Activated B cell treated with CpG ODN at 0.5 μM for 24 hours (primary cell): ENCODE measurements at regions not wholly inside any gene's neighbourhood (a gene's known extent, or its start where the extent isn't known, plus 50 kb on each side); places are given as distances from the start of the nearest gene placed in this dataset.

Experiments used
- ATAC-seq: fragments of 200-7000 bp; cut with Tn5 transposase; one replicate; pipeline ENCODE4 v1.10.0; 2021; ENCODE audit warnings: low read depth, mild to moderate bottlenecking, moderate library complexity
- CTCF ChIA-PET: fragments of 350-600 bp; sonication (Branson Sonifier 250); formaldehyde crosslinking; loops from one replicate; lab custom pipeline; 2021; ENCODE audit warnings: antibody characterized with exemption; lab: Charles Lee
- POLR2A ChIA-PET: fragments of 350-600 bp; sonication (Branson Sonifier 250); formaldehyde crosslinking; loops from one replicate; lab custom pipeline; 2021; ENCODE audit warnings: antibody characterized with exemption; lab: Charles Lee
- DNase-seq: peaks from one replicate; pipeline ENCODE4 v3.0.0; 2022
- H3K27ac Mint-ChIP-seq: one replicate; pipeline ENCODE4 v1.8.0; 2020; ENCODE audit warnings: mixed read lengths
- H3K27me3 Mint-ChIP-seq: one replicate; pipeline ENCODE4 v1.8.0; 2021; ENCODE audit warnings: mixed read lengths
- H3K36me3 Mint-ChIP-seq: one replicate; pipeline ENCODE4 v1.8.0; 2021; ENCODE audit warnings: low read depth, mixed read lengths
- H3K4me1 Mint-ChIP-seq: one replicate; pipeline ENCODE4 v1.8.0; 2021; ENCODE audit warnings: mixed read lengths
- H3K4me3 Mint-ChIP-seq: one replicate; pipeline ENCODE4 v1.8.0; 2020; ENCODE audit warnings: mild to moderate bottlenecking, mixed read lengths
- H3K9me3 Mint-ChIP-seq: one replicate; pipeline ENCODE4 v1.8.0; 2020; ENCODE audit warnings: mixed read lengths
- CTCF ChIP-seq: fragments of 200-600 bp; IDR thresholded peaks from one replicate; pipeline ENCODE4 v1.8.0; 2022; ENCODE audit warnings: antibody characterized with exemption, mild to moderate bottlenecking
- intact Hi-C: fragments of 100-400 bp; cut with micrococcal nuclease; formaldehyde crosslinking; loops from one replicate; pipeline ENCODE4 v1.15.1; 2024

GRCh38 chr3:22893644-22894325, 309.3 kb upstream of the UBE2E2 start:
- Mint-ChIP-seq H3K9me3 (no peaks in the 10 kb centered on the region), H3K4me1 (no peaks in the 10 kb centered on the region), H3K36me3 (no peaks in the 10 kb centered on the region), H3K27ac (no peak overlapping the region), H3K4me3 (no peak overlapping the region), H3K27me3 (peaks cover 26% of the 10 kb centered on the region)
- ChIA-PET CTCF (interaction anchor here (1.7 kb wide), 1 partner anchor 9 kb away, joined by 4 read pairs; no protein-coding TSS in a partner anchor), POLR2A (no interaction called here)
- no peak for ATAC-seq
- intact Hi-C loops = no loop called here
- no peak for DNase-seq
- no peak for TF ChIP-seq CTCF

GRCh38 chr3:22894865-22895264, 308.3 kb upstream of the UBE2E2 start:
- ChIA-PET CTCF (no interaction called here), POLR2A (no interaction called here)
- no peaks in the 10 kb centered on the region for H3K4me1 Mint-ChIP-seq
- no peak for DNase-seq
- peaks cover 21% of the 10 kb centered on the region for H3K27me3 Mint-ChIP-seq
- no peaks in the 10 kb centered on the region for H3K9me3 Mint-ChIP-seq
- H3K4me3 Mint-ChIP-seq = no peak overlapping the region
- H3K27ac Mint-ChIP-seq = no peak overlapping the region
- H3K36me3 Mint-ChIP-seq = no peaks in the 10 kb centered on the region
- no peak for ATAC-seq
- no peak for TF ChIP-seq CTCF
- intact Hi-C loops = no loop called here

GRCh38 chr3:22895671-22896070, 307.5 kb upstream of the UBE2E2 start:
- no peak for DNase-seq
- no peak for ATAC-seq
- H3K4me3 Mint-ChIP-seq = no peak overlapping the region
- H3K36me3 Mint-ChIP-seq = no peaks in the 10 kb centered on the region
- TF ChIP-seq CTCF = no peak
- CTCF ChIA-PET = no interaction called here
- no peak overlapping the region for H3K27ac Mint-ChIP-seq
- H3K4me1 Mint-ChIP-seq = no peaks in the 10 kb centered on the region
- H3K27me3 Mint-ChIP-seq = peaks cover 21% of the 10 kb centered on the region
- peaks cover 1% of the 10 kb centered on the region for H3K9me3 Mint-ChIP-seq
- intact Hi-C loops = no loop called here
- POLR2A ChIA-PET = no interaction called here

GRCh38 chr3:22898558-22898957, 304.6 kb upstream of the UBE2E2 start:
- ChIA-PET CTCF (no interaction called here), POLR2A (no interaction called here)
- Mint-ChIP-seq H3K9me3 (peaks cover 9% of the 10 kb centered on the region), H3K27ac (no peak overlapping the region), H3K4me1 (no peaks in the 10 kb centered on the region), H3K4me3 (no peak overlapping the region), H3K36me3 (no peaks in the 10 kb centered on the region), H3K27me3 (peaks cover 10% of the 10 kb centered on the region)
- ATAC-seq = no peak
- intact Hi-C loops = no loop called here
- TF ChIP-seq CTCF = no peak
- DNase-seq = no peak

- H3K4me1 Mint-ChIP-seq = no peaks in the 10 kb centered on the region
- H3K36me3 Mint-ChIP-seq = no peaks in the 10 kb centered on the region
- no peak for ATAC-seq
- POLR2A ChIA-PET = no interaction called here
- no peak overlapping the region for H3K4me3 Mint-ChIP-seq
- TF ChIP-seq CTCF = no peak
- peaks cover 9% of the 10 kb centered on the region for H3K9me3 Mint-ChIP-seq
- CTCF ChIA-PET = no interaction called here
- no peak overlapping the region for H3K27ac Mint-ChIP-seq
- DNase-seq = no peak
- intact Hi-C loops = no loop called here
- H3K27me3 Mint-ChIP-seq = peaks cover 3% of the 10 kb centered on the region
Observed at GRCh38 chr3:22899441-22899840, 303.7 kb upstream of the UBE2E2 start.
